GM18861 (cell line): ENCODE measurements at regions not wholly inside any gene's neighbourhood (a gene's known extent, or its start where the extent isn't known, plus 50 kb on each side); places are given as distances from the start of the nearest gene placed in this dataset.

ENCODE experiments used
- ATAC-seq: cut with Tn5 transposase; IDR thresholded peaks from one replicate; pipeline ENCODE4 v1.9.1; 2021; ENCODE audit not compliant: unreplicated experiment

GRCh38 chr10:4733150-4733842 is 92.7 kb upstream of the AKR1E2 start:
- no peak for ATAC-seq

DNA sequence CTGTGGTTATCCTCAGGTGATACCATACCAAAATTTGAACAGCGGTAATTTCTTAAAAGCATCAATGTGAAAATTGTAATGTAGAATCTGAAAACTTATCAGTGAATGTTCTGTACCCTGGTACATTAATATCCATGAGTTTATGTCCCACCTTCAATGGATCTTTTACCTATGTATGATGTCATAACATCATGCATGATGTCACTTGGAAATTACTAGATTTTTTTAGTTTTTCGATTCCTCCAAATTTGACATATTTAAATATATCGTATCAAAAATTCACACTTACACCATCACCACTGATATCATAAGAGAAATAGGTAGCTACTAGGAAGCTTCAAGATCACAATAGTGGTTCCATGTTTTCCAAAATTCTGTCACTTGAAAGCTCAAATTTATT is 95.0 kb upstream of the AKR1E2 start:
- no peak for ATAC-seq

DNA sequence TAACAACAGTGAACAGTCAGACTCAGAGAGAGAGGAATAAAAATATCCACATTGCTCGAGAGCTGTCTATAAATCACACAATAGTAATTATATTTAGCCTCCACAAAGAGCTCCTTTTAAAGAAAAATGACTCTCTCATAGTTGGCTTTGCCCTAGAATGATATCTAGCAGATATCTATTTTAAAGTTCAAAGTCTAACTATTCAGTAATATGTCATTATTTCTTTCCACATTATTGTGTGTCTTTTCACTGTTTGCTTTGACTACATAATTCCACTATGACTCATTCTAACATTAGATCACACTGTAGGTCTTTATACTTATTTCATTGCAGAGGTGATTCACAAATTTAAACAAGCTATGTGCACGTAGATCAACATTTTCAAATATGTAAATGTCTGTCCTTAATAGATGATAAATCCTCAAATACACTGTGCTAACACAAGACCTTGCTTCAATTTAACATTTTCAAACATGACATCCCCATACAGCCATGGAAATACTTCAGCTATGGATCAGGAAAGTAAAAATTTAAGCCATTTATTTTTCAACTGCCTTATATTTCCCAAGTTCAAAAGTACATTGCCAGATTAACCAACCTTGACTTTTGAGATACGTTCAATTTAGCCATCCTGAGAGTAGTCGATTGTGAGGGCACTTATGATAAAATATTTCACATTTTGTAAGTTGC is 99.9 kb upstream of the AKR1E2 start:
- no peak for ATAC-seq

- ATAC-seq: no peak
Observed at GRCh38 chr10:4723860-4724259, 102.1 kb upstream of the AKR1E2 start.

- no peak for ATAC-seq
Observed at GRCh38 chr10:4721999-4722753, 103.8 kb upstream of the AKR1E2 start.

GRCh38 chr10:4720463-4720862 is 105.5 kb upstream of the AKR1E2 start:
- ATAC-seq: no peak

DNA sequence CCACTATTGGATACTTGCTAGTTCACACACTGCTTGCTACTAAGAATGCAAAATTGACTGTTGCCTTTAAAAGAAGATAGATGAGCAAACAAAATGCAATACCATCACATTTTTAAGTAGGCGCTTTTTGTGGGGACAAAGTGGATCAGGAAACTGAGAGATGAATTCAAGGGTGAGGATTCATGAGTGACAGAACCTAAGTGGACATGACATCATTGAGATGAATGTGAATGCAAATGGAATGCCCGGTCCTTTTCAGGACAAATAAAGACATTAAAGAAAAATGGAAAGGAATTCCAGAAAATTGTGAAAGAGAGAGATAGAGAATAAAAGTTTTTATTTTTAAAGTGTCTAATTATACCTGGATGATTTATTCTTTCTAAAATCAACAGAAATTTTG is 106.3 kb upstream of the AKR1E2 start:
- ATAC-seq: no peak

- ATAC-seq: no peak
Observed at GRCh38 chr10:4719036-4719435, 107.0 kb upstream of the AKR1E2 start.

DNA sequence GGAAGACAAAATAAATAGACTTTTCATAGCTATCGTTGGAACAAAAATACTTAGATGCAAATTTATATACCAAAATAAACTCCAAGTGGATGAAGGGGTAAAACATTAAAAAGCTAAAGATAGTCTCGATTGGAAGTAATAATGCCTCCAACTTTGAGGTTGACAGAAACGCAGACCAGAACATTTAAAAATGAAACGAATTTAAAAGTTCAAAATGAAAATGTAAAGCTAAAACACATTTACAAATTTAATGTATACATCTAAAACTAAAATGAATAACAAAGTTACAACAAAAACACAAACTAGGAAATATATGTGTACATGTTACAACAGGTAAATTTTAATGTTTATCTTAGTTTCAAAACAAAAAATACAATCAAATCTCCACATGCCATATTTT is 107.5 kb upstream of the AKR1E2 start:
- no peak for ATAC-seq

DNA sequence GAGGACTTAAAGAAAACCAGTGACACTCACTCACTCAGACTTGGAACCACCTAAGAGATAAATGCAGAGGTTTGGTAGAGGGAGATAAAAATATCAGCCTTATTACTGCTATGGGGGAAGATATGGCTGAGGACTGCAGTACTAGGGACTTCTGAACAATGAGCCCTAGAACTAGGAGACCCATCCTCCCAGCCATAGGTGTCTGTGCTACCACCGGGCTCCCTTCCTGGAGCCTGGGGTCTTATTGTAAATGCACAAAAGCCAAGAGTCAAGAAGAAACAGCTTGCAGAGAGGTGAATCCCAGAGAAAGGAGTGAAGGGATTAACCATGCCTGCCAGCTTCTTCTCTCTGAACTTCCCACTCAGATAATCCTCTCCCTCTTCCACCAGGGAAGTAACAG is 108.3 kb upstream of the AKR1E2 start:
- no peak for ATAC-seq

GRCh38 chr10:4710858-4711257 is 115.1 kb upstream of the AKR1E2 start:
- ATAC-seq: no peak

DNA sequence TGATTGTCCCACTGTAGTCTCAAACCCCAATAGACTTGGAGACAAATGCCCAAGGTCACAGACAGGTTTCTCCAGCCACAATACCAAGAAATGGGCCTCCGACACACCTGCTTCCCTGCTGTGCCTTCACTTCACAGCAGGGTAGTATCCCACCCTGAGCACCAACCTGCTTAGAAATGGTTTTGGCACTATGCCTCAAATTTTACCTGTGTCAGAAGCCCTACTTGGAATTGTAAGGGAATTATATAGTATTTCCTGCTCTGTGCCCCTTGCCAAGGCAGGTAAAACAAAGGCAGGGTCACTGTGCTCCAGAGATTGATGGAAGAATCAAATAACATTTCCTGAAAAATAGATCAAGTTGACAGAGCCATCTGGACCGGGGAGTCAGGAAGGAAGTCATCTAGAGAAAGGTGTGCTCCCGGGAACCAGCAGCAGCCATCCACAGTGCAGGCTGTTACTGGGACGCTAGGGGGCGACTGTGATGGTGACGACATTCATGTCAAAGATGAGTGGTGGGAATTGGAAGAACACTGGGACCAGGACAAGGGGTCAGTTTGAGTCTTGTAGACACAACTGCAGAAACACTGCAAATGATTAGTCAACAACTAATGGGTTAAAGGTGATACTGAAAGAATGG is 117.8 kb upstream of the AKR1E2 start:
- no peak for ATAC-seq

DNA sequence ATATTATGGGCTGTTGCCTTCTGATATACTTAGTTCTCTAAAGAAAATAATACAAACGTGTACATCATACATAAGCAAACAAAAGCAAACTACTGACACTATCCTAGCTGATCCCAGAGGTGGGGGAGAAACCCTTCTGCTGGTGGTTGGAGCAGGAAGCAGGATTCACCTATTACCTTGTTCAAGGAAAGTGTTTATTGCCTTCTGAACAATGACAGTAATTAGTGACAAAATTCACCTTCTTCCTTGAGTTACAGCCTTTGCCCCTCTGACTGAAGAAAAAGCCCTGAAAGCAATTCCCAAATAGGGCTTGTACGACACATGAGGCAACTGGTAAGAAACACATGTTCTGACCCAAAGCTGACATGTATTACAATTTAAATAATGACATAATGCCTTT is 118.8 kb upstream of the AKR1E2 start:
- ATAC-seq: no peak

- ATAC-seq: no peak
Observed at GRCh38 chr10:4704034-4704545, 121.9 kb upstream of the AKR1E2 start.

- no peak for ATAC-seq
Observed at GRCh38 chr10:4701016-4701415, 125.0 kb upstream of the AKR1E2 start.

GRCh38 chr10:4699950-4700730 is 125.9 kb upstream of the AKR1E2 start:
- no peak for ATAC-seq

DNA sequence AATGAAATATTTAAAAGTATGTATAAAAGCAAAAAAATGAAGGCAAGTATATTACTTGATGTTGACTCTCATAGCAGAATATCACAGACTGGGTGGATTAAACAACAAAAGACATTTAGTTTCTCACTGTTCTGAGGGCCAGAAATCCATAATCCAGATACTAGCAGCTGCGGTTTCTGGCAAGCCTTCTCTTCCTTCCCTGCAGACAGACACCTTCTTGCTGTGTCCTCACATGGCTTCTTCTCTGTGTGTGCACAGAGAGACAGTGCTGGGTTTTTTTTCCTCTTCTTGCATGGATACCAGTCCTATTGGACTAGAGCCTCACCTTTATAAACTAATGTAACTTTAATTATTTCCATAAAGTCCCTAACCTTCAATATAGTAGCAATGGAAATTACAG is 127.9 kb upstream of the AKR1E2 start:
- no peak for ATAC-seq

DNA sequence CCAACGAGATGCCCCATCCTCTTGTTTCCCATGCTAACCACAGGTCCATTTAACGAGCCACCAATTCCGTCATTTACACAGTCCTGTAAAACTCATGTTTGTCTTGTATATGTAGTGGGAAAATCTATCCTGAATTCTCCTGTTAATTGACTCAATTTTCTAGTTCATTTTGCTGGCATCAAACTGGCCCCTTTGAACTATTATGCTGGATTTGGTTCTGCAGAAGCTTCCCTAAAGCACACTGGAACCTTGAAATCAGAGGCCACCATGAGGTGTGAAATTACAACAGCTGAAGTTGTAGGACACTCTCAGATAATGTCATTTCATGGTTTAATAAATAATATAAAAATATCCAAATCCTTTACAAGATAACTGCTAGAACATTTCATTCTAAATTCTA is 129.8 kb upstream of the AKR1E2 start:
- ATAC-seq: no peak

DNA sequence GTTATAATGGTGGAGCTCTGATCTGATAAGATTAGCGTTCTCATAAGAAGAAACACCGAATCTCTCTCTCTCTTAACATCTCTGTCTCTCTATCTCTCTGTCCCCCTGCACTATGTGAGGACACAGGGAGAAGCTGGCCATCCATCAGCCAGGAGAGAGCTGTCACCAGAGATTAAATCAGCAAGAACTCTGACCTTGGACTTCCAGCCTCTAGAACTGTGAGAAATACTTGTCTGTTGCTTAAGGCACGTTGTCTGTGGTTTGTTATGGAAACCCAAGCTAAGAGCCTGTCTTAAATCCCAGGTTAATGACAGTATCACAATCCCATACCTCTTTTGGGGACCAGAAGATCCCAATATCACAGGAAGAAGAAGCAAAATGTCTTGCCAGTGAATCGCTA is 132.0 kb upstream of the AKR1E2 start:
- ATAC-seq: no peak

- no peak for ATAC-seq
Observed at GRCh38 chr10:4692206-4692605, 133.8 kb upstream of the AKR1E2 start.

- no peak for ATAC-seq
Observed at GRCh38 chr10:4691776-4692175, 134.2 kb upstream of the AKR1E2 start.
